Astrocyte of the spinal cord (primary cell): ENCODE measurements at regions not wholly inside any gene's neighbourhood (a gene's known extent, or its start where the extent isn't known, plus 50 kb on each side); places are given as distances from the start of the nearest gene placed in this dataset.

Experiments
- DNase-seq: peaks from one replicate; pipeline ENCODE4 v3.0.0; 2011; ENCODE audit warnings: low read depth, low spot score
- H3K4me3 ChIP-seq: 2 replicates; pipeline ENCODE4 v1.5.1; 2011; ENCODE audit warnings: low read depth, mild to moderate bottlenecking, low read length, moderate library complexity
- in situ Hi-C: cut with HindIII; loops from 2 replicates; pipeline ENCODE4 v1.10.0; 2017; ENCODE audit warnings: low sequenced_read_pairs
- TF ChIP-seq, protein P1 (sequence below): IDR thresholded peaks from 2 replicates; pipeline ENCODE4 v1.5.1; 2012; ENCODE audit warnings: low read depth, mild to moderate bottlenecking, low read length, inconsistent platforms

GRCh38 chr1:232357416-232357815, 272.5 kb downstream of the SIPA1L2 start:
- TF ChIP-seq, protein P1, sequence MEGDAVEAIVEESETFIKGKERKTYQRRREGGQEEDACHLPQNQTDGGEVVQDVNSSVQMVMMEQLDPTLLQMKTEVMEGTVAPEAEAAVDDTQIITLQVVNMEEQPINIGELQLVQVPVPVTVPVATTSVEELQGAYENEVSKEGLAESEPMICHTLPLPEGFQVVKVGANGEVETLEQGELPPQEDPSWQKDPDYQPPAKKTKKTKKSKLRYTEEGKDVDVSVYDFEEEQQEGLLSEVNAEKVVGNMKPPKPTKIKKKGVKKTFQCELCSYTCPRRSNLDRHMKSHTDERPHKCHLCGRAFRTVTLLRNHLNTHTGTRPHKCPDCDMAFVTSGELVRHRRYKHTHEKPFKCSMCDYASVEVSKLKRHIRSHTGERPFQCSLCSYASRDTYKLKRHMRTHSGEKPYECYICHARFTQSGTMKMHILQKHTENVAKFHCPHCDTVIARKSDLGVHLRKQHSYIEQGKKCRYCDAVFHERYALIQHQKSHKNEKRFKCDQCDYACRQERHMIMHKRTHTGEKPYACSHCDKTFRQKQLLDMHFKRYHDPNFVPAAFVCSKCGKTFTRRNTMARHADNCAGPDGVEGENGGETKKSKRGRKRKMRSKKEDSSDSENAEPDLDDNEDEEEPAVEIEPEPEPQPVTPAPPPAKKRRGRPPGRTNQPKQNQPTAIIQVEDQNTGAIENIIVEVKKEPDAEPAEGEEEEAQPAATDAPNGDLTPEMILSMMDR: no peak

DNA sequence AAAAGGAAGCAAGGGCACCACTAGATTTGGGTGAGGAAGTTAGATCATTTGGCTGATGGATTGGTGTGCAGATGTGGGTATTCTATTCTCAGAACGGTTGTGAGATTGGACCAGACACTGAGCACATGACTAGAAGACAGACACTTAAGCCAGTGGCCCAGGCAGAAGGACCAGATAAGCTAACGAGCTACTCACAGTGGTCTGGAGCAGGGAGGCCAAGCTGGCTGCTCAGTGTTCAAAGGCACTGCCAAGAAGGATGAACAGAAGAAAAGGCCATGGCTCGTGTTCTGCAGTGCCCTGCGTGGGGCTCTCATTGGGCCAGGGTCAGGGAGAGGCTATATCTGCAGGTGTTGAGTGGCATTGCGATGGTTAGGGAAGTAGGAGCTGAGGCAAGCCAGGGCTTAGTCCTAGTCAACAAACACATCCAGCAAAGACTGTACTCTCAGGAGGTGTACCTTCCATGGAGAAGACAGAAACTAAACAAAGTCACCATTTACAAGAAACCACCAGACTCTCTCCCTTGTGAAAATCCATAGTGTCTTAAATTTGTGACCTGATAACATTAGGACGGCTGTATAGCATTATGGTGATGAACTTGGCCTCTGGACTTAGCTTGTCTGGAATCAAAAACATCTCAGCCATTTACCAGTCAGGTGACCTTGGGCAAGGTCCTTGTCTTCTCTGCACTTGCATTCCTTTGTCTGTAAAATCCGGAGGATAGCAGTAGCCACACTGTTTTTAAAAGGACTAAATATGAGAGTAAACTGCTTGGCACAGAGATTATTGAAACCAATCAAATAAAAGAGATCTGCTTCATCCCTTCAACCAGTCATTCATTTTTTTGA, 274.5 kb downstream of the SIPA1L2 start:
- DNase-seq: no peak
- H3K4me3 ChIP-seq: no peak overlapping the region
- TF ChIP-seq, protein P1: no peak
- in situ Hi-C loops: no loop called here

More at GRCh38 chr1:232357416-232357815, 272.5 kb downstream of the SIPA1L2 start:
- no peak overlapping the region for H3K4me3 ChIP-seq
- DNase-seq: no peak
- in situ Hi-C loops: no loop called here

DNA sequence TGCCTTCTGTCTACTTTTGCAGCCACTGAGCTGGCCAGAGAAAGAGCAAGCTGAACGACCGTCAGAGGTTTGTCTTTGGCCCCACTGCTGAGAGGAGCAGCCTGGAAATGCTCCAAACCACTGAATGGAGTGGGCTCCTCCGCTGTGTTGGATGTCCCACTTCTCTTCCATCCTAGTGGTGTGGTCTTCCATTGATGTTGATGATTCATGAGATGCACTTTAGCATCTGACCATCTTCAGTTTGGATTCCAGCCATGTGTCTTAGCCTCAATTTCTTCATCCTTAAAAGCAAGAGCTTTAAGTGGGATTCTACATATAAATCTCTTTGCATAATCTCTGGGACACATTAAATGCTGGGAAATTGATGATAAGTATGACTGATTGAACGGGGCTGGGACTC, 276.9 kb downstream of the SIPA1L2 start:
- peak; percentile 28 for DNase-seq
- TF ChIP-seq, protein P1: no peak
- in situ Hi-C loops: no loop called here
- H3K4me3 ChIP-seq: no peak overlapping the region

DNA sequence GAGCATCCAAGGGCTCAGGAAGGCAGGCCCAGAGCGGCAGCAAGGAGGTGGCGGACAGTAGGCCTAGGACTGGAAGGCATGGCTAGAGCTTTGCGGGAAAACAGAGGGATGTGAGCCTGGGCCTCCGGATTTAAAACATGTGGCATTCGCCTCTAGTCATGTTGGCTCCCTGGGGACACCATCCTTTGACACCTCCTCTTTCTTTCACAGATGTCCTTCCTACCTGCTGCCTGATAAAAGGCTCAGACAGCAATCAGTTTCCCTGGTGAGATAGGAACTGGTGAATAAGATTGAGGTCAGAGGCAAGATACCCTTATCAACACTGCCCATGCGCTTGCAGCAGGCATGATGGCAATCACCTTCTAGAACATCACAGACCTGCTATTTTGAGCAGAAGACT, 277.6 kb downstream of the SIPA1L2 start:
- in situ Hi-C loops: no loop called here
- TF ChIP-seq, protein P1: no peak
- no peak for DNase-seq

DNA sequence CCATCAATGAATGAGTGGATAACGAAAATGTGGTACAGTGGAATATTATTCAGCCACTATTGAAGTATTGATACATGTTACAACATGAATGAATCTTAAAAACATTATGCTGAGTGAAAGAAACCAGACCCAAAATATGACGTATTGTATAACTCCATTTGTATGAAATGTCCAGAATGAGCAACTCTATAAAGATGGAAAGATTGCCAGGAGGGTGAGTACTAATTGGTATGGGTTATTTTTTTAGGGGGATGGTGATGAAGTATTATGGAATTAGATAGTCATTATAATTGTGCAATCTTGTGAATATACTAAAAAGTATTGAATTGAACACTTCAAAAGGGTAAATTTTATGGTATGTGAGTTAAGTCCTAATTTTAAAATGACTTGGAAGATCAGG, 278.6 kb downstream of the SIPA1L2 start:
- no peak overlapping the region for H3K4me3 ChIP-seq
- TF ChIP-seq, protein P1: no peak
- DNase-seq: no peak
- in situ Hi-C loops: no loop called here

More for the DNA sequence above, 277.6 kb downstream of the SIPA1L2 start:
- H3K4me3 ChIP-seq: no peak overlapping the region

GRCh38 chr1:232346844-232347243, 283.1 kb downstream of the SIPA1L2 start:
- TF ChIP-seq, protein P1: no peak
- DNase-seq: no peak
- in situ Hi-C loops: no loop called here
- H3K4me3 ChIP-seq: no peak overlapping the region
